ENCODE measurements at regions not wholly inside any gene's neighbourhood (a gene's known extent, or its start where the extent isn't known, plus 50 kb on each side); places are given as distances from the start of the nearest gene placed in this dataset.

DNA sequence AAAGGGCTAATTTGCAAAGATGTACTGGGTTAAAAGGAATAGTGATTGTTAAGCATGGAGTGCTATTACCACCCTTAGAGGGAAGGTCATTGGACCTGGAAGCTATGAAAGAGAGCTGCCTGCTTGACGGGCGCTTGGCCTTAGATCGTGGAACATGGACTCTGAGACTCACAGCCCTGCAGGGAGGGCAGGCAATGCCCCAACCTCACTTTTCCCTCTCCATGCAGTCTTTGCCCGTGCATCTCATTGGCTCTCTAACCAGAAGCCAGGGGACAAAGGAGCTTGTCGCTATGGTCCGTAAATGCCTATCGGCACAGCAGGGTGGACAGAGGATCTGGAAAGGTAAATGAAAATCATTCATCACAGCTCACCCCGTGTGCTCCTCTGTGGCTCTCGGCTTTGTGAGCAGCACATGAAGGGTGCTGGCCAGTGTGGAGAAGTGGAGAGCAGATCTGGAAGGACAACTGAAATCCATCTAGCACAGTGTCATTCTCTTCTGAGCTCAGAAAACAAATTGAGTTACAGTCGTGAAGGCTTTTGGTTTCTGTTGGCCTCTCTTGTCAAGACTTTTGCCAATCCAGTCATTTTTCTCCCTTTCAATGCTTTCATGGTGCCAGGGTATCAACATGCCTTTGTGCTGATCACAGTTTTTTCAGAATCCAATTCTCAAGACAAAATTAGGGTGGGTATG is 186.2 kb downstream of the SNX18 start:
- Histone ChIP-seq H3K27me3 (ENCODE audit: control insufficient read depth, insufficient read depth, low read length) (no peaks in the 10 kb centered on the region), H3K36me3 (ENCODE audit: control insufficient read depth, insufficient read depth, low read length) (no peaks in the 10 kb centered on the region), H3K4me3 (ENCODE audit: low read depth, low read length) (no peak overlapping the region)
- TF ChIP-seq CTCF (IDR thresholded peaks at IDR 0.05; ENCODE audit: insufficient read depth, low read length, severe bottlenecking), result no peak
- no peak for FAIRE-seq
- DNase-seq (ENCODE audit: low read depth), result no peak

- Histone ChIP-seq H3K36me3 (ENCODE audit: control insufficient read depth, insufficient read depth, low read length) (no peaks in the 10 kb centered on the region), H3K4me3 (ENCODE audit: low read depth, low read length) (no peak overlapping the region), H3K27me3 (ENCODE audit: control insufficient read depth, insufficient read depth, low read length) (no peaks in the 10 kb centered on the region)
- no peak for TF ChIP-seq CTCF (IDR thresholded peaks at IDR 0.05; ENCODE audit: insufficient read depth, low read length, severe bottlenecking)
- peak; percentile 64 for DNase-seq (ENCODE audit: low read depth)
- FAIRE-seq, result no peak
Observed at GRCh38 chr5:54703133-54703532, 185.6 kb downstream of the SNX18 start.

GRCh38 chr5:54702470-54702869 is 184.9 kb downstream of the SNX18 start:
- TF ChIP-seq CTCF (IDR thresholded peaks at IDR 0.05; ENCODE audit: insufficient read depth, low read length, severe bottlenecking), result no peak
- no peaks in the 10 kb centered on the region for H3K27me3 ChIP-seq (ENCODE audit: control insufficient read depth, insufficient read depth, low read length)
- no peak overlapping the region for H3K4me3 ChIP-seq (ENCODE audit: low read depth, low read length)
- peak; percentile 21 for DNase-seq (ENCODE audit: low read depth)
- H3K36me3 ChIP-seq (ENCODE audit: control insufficient read depth, insufficient read depth, low read length), result no peaks in the 10 kb centered on the region
- FAIRE-seq, result no peak

- FAIRE-seq (no peak), DNase-seq (ENCODE audit: low read depth) (peak; percentile 98)
- no peaks in the 10 kb centered on the region for H3K27me3 ChIP-seq (ENCODE audit: control insufficient read depth, insufficient read depth, low read length)
- H3K4me3 ChIP-seq (ENCODE audit: low read depth, low read length), result no peak overlapping the region
- no peaks in the 10 kb centered on the region for H3K36me3 ChIP-seq (ENCODE audit: control insufficient read depth, insufficient read depth, low read length)
- TF ChIP-seq CTCF (IDR thresholded peaks at IDR 0.05; ENCODE audit: insufficient read depth, low read length, severe bottlenecking), result no peak
Observed at GRCh38 chr5:54700986-54701578, 183.5 kb downstream of the SNX18 start.

DNA sequence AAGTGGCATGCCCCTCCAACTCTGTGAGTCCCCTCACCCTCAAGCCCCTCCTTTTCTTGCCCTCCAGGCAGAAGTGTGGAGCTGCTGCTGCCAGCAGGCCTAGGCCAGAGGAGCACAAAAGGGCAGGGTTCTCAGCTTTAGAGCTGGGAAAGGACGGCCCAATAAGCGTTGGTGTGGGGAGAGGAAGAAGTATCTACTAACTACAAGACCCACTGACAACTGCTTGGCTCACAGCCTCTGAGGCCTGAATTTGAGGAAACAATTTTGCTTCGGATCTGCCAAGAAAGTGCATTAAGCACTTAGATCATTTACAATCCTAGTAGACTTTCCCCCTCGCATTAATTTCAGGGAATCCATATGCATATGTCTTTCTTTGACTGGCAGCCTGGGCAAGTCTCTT is 179.4 kb downstream of the SNX18 start:
- no peak for TF ChIP-seq CTCF (IDR thresholded peaks at IDR 0.05; ENCODE audit: insufficient read depth, low read length, severe bottlenecking)
- Histone ChIP-seq H3K4me3 (ENCODE audit: low read depth, low read length) (no peak overlapping the region), H3K36me3 (ENCODE audit: control insufficient read depth, insufficient read depth, low read length) (no peaks in the 10 kb centered on the region), H3K27me3 (ENCODE audit: control insufficient read depth, insufficient read depth, low read length) (no peaks in the 10 kb centered on the region)
- no peak for DNase-seq (ENCODE audit: low read depth)
- FAIRE-seq, result no peak

GRCh38 chr5:54696346-54696745 is 178.8 kb downstream of the SNX18 start:
- Histone ChIP-seq H3K4me3 (ENCODE audit: low read depth, low read length) (no peak overlapping the region), H3K36me3 (ENCODE audit: control insufficient read depth, insufficient read depth, low read length) (no peaks in the 10 kb centered on the region), H3K27me3 (ENCODE audit: control insufficient read depth, insufficient read depth, low read length) (no peaks in the 10 kb centered on the region)
- DNase-seq (ENCODE audit: low read depth), result no peak
- TF ChIP-seq CTCF (IDR thresholded peaks at IDR 0.05; ENCODE audit: insufficient read depth, low read length, severe bottlenecking), result no peak
- FAIRE-seq, result no peak

Data from bronchial epithelial cell (primary cell).